Fibroblast of lung (primary cell): ENCODE measurements at regions not wholly inside any gene's neighbourhood (a gene's known extent, or its start where the extent isn't known, plus 50 kb on each side); places are given as distances from the start of the nearest gene placed in this dataset.

Experiments
- EZH2 ChIP-seq: IDR thresholded peaks from 2 replicates; pipeline ENCODE4 v1.5.1; 2012; ENCODE audit warnings: low read length, control low read depth, mild to moderate bottlenecking; ENCODE audit errors: missing control alignments
- TF ChIP-seq, protein P1 (sequence below), 2 donors: IDR thresholded peaks in 1 of 2; conservative IDR thresholded peaks in 1 of 2; 1 replicate in 1 of 2; 2 replicates in 1 of 2; pipeline ENCODE4 v1.5.1; 2011 to 2012; ENCODE audit warnings: low read length in 2 of 2, control low read depth in 1 of 2, inconsistent platforms in 1 of 2, low read depth in 1 of 2, mild to moderate bottlenecking in 1 of 2

DNA sequence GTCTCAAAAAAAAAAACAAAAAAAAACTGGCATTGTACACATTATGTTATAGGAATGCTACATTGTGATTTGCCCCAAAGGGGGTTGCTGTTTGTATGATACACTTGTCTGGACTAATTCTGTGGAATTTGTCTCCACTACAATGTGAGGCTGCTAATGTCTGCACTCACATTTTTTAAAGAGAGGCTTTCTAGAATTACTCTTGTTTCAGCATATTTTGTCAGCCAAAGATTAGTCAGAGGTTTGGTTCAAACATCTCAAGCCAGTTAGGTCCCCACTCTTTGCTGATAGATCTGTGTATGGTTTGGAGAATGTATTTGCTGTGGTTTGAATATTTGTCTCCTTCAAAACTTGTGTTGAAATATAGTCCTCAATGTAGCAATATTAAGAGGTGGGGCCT lies 59.3 kb upstream of the ZNF169 start:
- TF ChIP-seq, protein P1, sequence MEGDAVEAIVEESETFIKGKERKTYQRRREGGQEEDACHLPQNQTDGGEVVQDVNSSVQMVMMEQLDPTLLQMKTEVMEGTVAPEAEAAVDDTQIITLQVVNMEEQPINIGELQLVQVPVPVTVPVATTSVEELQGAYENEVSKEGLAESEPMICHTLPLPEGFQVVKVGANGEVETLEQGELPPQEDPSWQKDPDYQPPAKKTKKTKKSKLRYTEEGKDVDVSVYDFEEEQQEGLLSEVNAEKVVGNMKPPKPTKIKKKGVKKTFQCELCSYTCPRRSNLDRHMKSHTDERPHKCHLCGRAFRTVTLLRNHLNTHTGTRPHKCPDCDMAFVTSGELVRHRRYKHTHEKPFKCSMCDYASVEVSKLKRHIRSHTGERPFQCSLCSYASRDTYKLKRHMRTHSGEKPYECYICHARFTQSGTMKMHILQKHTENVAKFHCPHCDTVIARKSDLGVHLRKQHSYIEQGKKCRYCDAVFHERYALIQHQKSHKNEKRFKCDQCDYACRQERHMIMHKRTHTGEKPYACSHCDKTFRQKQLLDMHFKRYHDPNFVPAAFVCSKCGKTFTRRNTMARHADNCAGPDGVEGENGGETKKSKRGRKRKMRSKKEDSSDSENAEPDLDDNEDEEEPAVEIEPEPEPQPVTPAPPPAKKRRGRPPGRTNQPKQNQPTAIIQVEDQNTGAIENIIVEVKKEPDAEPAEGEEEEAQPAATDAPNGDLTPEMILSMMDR (conservative IDR thresholded peaks at IDR 0.05 in 1 of 2, IDR thresholded peaks at IDR 0.05 in 1 of 2; ENCODE audit: low read depth in 1 of 2, low read length in 2 of 2), result no peak
- TF ChIP-seq EZH2, result no peak
